ENCODE measurements at regions not wholly inside any gene's neighbourhood (a gene's known extent, or its start where the extent isn't known, plus 50 kb on each side); places are given as distances from the start of the nearest gene placed in this dataset.

DNA sequence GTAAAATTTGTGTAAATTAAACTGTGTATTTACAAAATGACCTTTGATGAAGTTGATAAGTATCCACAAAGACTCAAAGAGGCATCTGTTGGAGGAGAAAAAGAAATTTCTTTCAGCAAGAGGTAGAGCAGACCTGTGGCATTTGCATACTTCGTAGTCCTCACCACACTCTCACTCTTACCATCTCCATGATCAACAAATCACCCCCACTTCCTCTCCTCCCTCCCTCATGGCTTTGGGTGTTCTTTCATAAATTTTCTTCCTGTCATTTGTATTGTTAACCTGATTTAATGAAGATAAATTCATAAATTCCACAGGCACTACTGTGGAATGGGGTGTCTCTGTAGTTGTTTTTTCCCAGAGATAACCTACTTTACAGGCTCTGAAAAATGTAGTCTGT lies 366.5 kb downstream of the ZNF674 start:
- dilution Hi-C loops (cut with HindIII; ENCODE audit: low sequenced_read_pairs, unreplicated experiment) (no loop called here), intact Hi-C loops (cut with micrococcal nuclease) (no loop called here), in situ Hi-C loops (cut with MboI; ENCODE audit: low sequenced_read_pairs) (no loop called here)
- H3K4me2 ChIP-seq (ENCODE audit: low read depth, low read length): no peak overlapping the region
- WGBS, 2 experiments (ENCODE audit: extremely low coverage in 2 of 2, insufficient read length in 1 of 2): no CpG with 5 or more reads among the region's 1 CpG
- H3K9me3 ChIP-seq (ENCODE audit: control insufficient read depth, insufficient read depth, low read length): no peaks in the 10 kb centered on the region
- H2AFZ ChIP-seq (replicated peaks; ENCODE audit: low read length, poor library complexity): no peak overlapping the region
- no peak overlapping the region for H2BK5ac ChIP-seq (ENCODE audit: low read depth, low read length, poor library complexity, severe bottlenecking)
- H2BK120ac ChIP-seq (ENCODE audit: low read depth, low read length): no peak overlapping the region
- no peak overlapping the region for H2BK15ac ChIP-seq (ENCODE audit: low read depth, low read length)
- H3K9ac ChIP-seq (ENCODE audit: low read depth, low read length): no peak overlapping the region
- no TSS peak for BruUV-seq (replicated peaks)
- H3K56ac ChIP-seq (ENCODE audit: extremely low read depth, insufficient read depth, low read length): no peak overlapping the region
- no peak overlapping the region for H3K4ac ChIP-seq (ENCODE audit: low read depth, low read length)
- no peak overlapping the region for H2BK20ac ChIP-seq (ENCODE audit: low read depth, low read length)
- no peak overlapping the region for H3K4me3 ChIP-seq (ENCODE audit: insufficient read depth, low read depth, low read length)
- H3K23ac ChIP-seq (ENCODE audit: low read depth, low read length): no peak overlapping the region
- H4K91ac ChIP-seq (ENCODE audit: insufficient read depth, low read depth, low read length): no peak overlapping the region
- ChIA-PET POLR2A (ENCODE audit: unreplicated experiment) (no interaction called here), CTCF (interaction anchor here (0.6 kb wide), 1 partner anchor 12 kb away, joined by 3 read pairs; no protein-coding TSS in a partner anchor)
- no peak for TF ChIP-seq SMC3 (IDR thresholded peaks at IDR 0.05; ENCODE audit: low read depth, low read length)
- no peak for TF ChIP-seq USF2 (IDR thresholded peaks at IDR 0.05; ENCODE audit: low read depth, low read length)
- no peak for TF ChIP-seq MAZ (IDR thresholded peaks at IDR 0.05; ENCODE audit: borderline replicate concordance, low read depth, low read length)
- no peak for TF ChIP-seq RFX5 (IDR thresholded peaks at IDR 0.05; ENCODE audit: low read depth, low read length)
- no peak for TF ChIP-seq POLR2A (IDR thresholded peaks at IDR 0.05; ENCODE audit: low read depth, low read length)
- no peak for TF ChIP-seq CHD1 (IDR thresholded peaks at IDR 0.05; ENCODE audit: low read depth, low read length)
- no peak for TF ChIP-seq BHLHE40 (IDR thresholded peaks at IDR 0.05; ENCODE audit: low read depth, low read length)
- TF ChIP-seq MXI1 (IDR thresholded peaks at IDR 0.05; ENCODE audit: borderline replicate concordance, low read depth, low read length): no peak
- no peak for TF ChIP-seq RCOR1 (IDR thresholded peaks at IDR 0.05; ENCODE audit: insufficient replicate concordance, low read length)
- no peak for TF ChIP-seq CEBPB (IDR thresholded peaks at IDR 0.05; ENCODE audit: low read depth, low read length)
- TF ChIP-seq ELK1 (IDR thresholded peaks at IDR 0.05; ENCODE audit: borderline replicate concordance, low read depth, low read length): no peak
- no peak for TF ChIP-seq MAFK (IDR thresholded peaks at IDR 0.05; ENCODE audit: low read depth, low read length)
- TF ChIP-seq NFE2L2 (IDR thresholded peaks at IDR 0.05; ENCODE audit: low read depth, low read length): no peak
- TF ChIP-seq RAD21 (IDR thresholded peaks at IDR 0.05; ENCODE audit: low read length): no peak
- H3K9me1 ChIP-seq (ENCODE audit: insufficient read depth, low read length): no peaks in the 10 kb centered on the region
- no peak for DNase-seq
- H4K20me1 ChIP-seq (ENCODE audit: insufficient read depth, low read length): no peaks in the 10 kb centered on the region
- no peak overlapping the region for H2AK5ac ChIP-seq (ENCODE audit: low read depth, low read length)
- no peaks in the 10 kb centered on the region for H3K4me1 ChIP-seq (ENCODE audit: control insufficient read depth, insufficient read depth, low read length)
- no peak overlapping the region for H3K18ac ChIP-seq (ENCODE audit: low read depth, low read length)
- no peak overlapping the region for H4K5ac ChIP-seq (ENCODE audit: low read depth, low read length)
- no peak for ATAC-seq (ENCODE audit: low read depth)
- H3K36me3 ChIP-seq (ENCODE audit: control insufficient read depth, insufficient read depth, low read length): no peaks in the 10 kb centered on the region
- no peak overlapping the region for H2AK9ac ChIP-seq (replicated peaks; ENCODE audit: low read depth, low read length, poor library complexity)
- H4K8ac ChIP-seq (ENCODE audit: low read depth in 2 of 2, low read length in 2 of 2): no peak overlapping the region
- H3K27me3 ChIP-seq (ENCODE audit: control insufficient read depth, insufficient read depth, low read length): no peaks in the 10 kb centered on the region; the same call in 1 of the 2 replicates
- no peak overlapping the region for H3K27ac ChIP-seq (ENCODE audit: insufficient read depth, low read length)
- no peak overlapping the region for H3K14ac ChIP-seq (replicated peaks; ENCODE audit: low read depth, low read length)
- no peaks in the 10 kb centered on the region for H3K79me1 ChIP-seq (ENCODE audit: low read depth in 1 of 2, low read length in 2 of 2)

Measured in IMR-90 (cell line).